ENCODE measurements at regions not wholly inside any gene's neighbourhood (a gene's known extent, or its start where the extent isn't known, plus 50 kb on each side); places are given as distances from the start of the nearest gene placed in this dataset.
A peak's percentile ranks its signal among the peaks of the same experiment; 100 is the strongest.

- peak; percentile 95 for TF ChIP-seq SMAD3 (CRISPR knock-in tag; IDR thresholded peaks at IDR 0.05)
- TF ChIP-seq ZNF574 (CRISPR knock-in tag; IDR thresholded peaks at IDR 0.05) = peak; percentile 92
- no peak; the same call in 1 of the 2 replicates for TF ChIP-seq ESRRA (CRISPR knock-in tag; IDR thresholded peaks at IDR 0.05; ENCODE audit: low read depth)
- peak; percentile 94 for TF ChIP-seq MAX (IDR thresholded peaks at IDR 0.05)
- TF ChIP-seq ZNF780A (CRISPR knock-in tag; IDR thresholded peaks at IDR 0.05) = peak; percentile 90
- no peak for TF ChIP-seq HOXA7 (CRISPR knock-in tag; IDR thresholded peaks at IDR 0.05)
- TF ChIP-seq ZNF639 (CRISPR knock-in tag; conservative IDR thresholded peaks at IDR 0.05) = peak; percentile 84
- no peak for TF ChIP-seq SMC3 (IDR thresholded peaks at IDR 0.05; ENCODE audit: low read length)
- peak; percentile 46 for TF ChIP-seq ZSCAN31 (CRISPR knock-in tag; IDR thresholded peaks at IDR 0.05; ENCODE audit: low read depth)
- no peak for TF ChIP-seq ZNF674 (CRISPR knock-in tag; IDR thresholded peaks at IDR 0.05; ENCODE audit: low read depth)
- peak; percentile 95 for TF ChIP-seq CHD4 (IDR thresholded peaks at IDR 0.05; ENCODE audit: borderline replicate concordance, low read length)
- TF ChIP-seq TEAD2 (CRISPR knock-in tag; IDR thresholded peaks at IDR 0.05) = no peak
- TF ChIP-seq REST (IDR thresholded peaks at IDR 0.05; ENCODE audit: borderline replicate concordance in 1 of 2, low read depth in 1 of 2, low read length in 2 of 2) = peak in 1 of 2 experiments; percentile 79; a peak in 2 of 4 replicates
- no peak for TF ChIP-seq CEBPZ (IDR thresholded peaks at IDR 0.05; ENCODE audit: low read length)
- 0 out of 2 replicates have a peak, but pooled peaks have one; percentile 25 for TF ChIP-seq NFYC (CRISPR knock-in tag; IDR thresholded peaks at IDR 0.05)
- TF ChIP-seq HOXD1 (CRISPR knock-in tag; IDR thresholded peaks at IDR 0.05) = peak; percentile 97
- peak; percentile 93 for TF ChIP-seq ARNTL (CRISPR knock-in tag; IDR thresholded peaks at IDR 0.05)
- peak; percentile 85 for TF ChIP-seq HNRNPL (IDR thresholded peaks at IDR 0.05; ENCODE audit: low read depth, low read length)
- TF ChIP-seq ZNF329 (CRISPR knock-in tag; IDR thresholded peaks at IDR 0.05; ENCODE audit: low read depth) = peak; percentile 33; the same call in 1 of the 2 replicates
Observed at GRCh38 chr6:11392778-11393507, 144.6 kb upstream of the TMEM170B start (continued).

All from HepG2 (cell line).